H9 (cell line): ENCODE measurements at regions not wholly inside any gene's neighbourhood (a gene's known extent, or its start where the extent isn't known, plus 50 kb on each side); places are given as distances from the start of the nearest gene placed in this dataset.
"Not testable (repeated sequence)": the region's sequence is repeated elsewhere in the genome, so short reads cannot be mapped to it uniquely, and the experiment has no call there.

ENCODE experiments used
- DNase-seq: peaks from one replicate; pipeline ENCODE4 v3.0.0-alpha.2; 2017
- H2AFZ ChIP-seq: one replicate; pipeline ENCODE4 v1.6.1; 2013; ENCODE audit warnings: mild to moderate bottlenecking, low read length, control low read depth, moderate library complexity
- H2AK5ac ChIP-seq: 2 replicates; pipeline ENCODE4 v1.6.1; 2013; ENCODE audit warnings: low read length, control low read depth, mixed read lengths; ENCODE audit not compliant: insufficient read length
- H2BK120ac ChIP-seq: one replicate; pipeline ENCODE4 v1.6.1; 2013; ENCODE audit warnings: low read depth, mild to moderate bottlenecking, low read length, control low read depth, inconsistent platforms; ENCODE audit not compliant: poor library complexity, severe bottlenecking
- H2BK12ac ChIP-seq: 2 replicates; pipeline ENCODE4 v1.6.1; 2013; ENCODE audit warnings: low read length, control low read depth, mixed read lengths, low read depth; ENCODE audit not compliant: insufficient read length
- H2BK15ac ChIP-seq: 2 replicates; pipeline ENCODE4 v1.6.1; 2013; ENCODE audit warnings: low read depth, low read length, control low read depth
- H2BK20ac ChIP-seq: one replicate; pipeline ENCODE4 v1.6.1; 2013; ENCODE audit warnings: low read depth, mild to moderate bottlenecking, low read length, control low read depth, inconsistent platforms; ENCODE audit not compliant: poor library complexity, severe bottlenecking
- H2BK5ac ChIP-seq: 2 replicates; pipeline ENCODE4 v1.6.1; 2013; ENCODE audit warnings: low read length, control low read depth, mixed read lengths; ENCODE audit not compliant: insufficient read length
- H3K14ac ChIP-seq: 2 replicates; pipeline ENCODE4 v1.6.1; 2013; ENCODE audit warnings: low read length, control low read depth; ENCODE audit not compliant: insufficient read depth
- H3K18ac ChIP-seq: 2 replicates; pipeline ENCODE4 v1.6.1; 2013; ENCODE audit warnings: low read depth, mild to moderate bottlenecking, mixed read lengths, low read length, control low read depth; ENCODE audit not compliant: insufficient read length
- H3K23ac ChIP-seq: 2 replicates; pipeline ENCODE4 v1.6.1; 2013; ENCODE audit warnings: low read length, control low read depth, mixed read lengths, low read depth; ENCODE audit not compliant: insufficient read length
- H3K23me2 ChIP-seq: 2 replicates; pipeline ENCODE4 v1.6.1; 2013; ENCODE audit warnings: low read depth, mild to moderate bottlenecking, mixed read lengths, low read length, control low read depth; ENCODE audit not compliant: insufficient read length, poor library complexity, severe bottlenecking
- H3K27ac ChIP-seq: 2 replicates; pipeline ENCODE4 v1.5.1; 2013; ENCODE audit warnings: low read length, control low read depth, mixed read lengths, low read depth; ENCODE audit not compliant: insufficient read length
- H3K27me3 ChIP-seq: 2 replicates; pipeline ENCODE4 v1.6.1; 2013; ENCODE audit warnings: low read length, control low read depth, inconsistent platforms; ENCODE audit not compliant: insufficient read depth
- H3K4ac ChIP-seq: 2 replicates; pipeline ENCODE4 v1.6.1; 2013; ENCODE audit warnings: low read depth, mild to moderate bottlenecking, control low read depth, inconsistent platforms, low read length, moderate library complexity
- H3K4me1 ChIP-seq: 2 replicates; pipeline ENCODE4 v1.6.1; 2013; ENCODE audit warnings: low read length, control low read depth, inconsistent platforms; ENCODE audit not compliant: insufficient read depth
- H3K4me2 ChIP-seq: 2 replicates; pipeline ENCODE4 v1.6.1; 2013; ENCODE audit warnings: low read length, control low read depth, mixed read lengths; ENCODE audit not compliant: insufficient read length, insufficient read depth
- H3K56ac ChIP-seq: 2 replicates; pipeline ENCODE4 v1.6.1; 2013; ENCODE audit warnings: low read depth, mild to moderate bottlenecking, mixed read lengths, low read length, control low read depth; ENCODE audit not compliant: insufficient read length
- H3K79me1 ChIP-seq: 2 replicates; pipeline ENCODE4 v1.6.1; 2013; ENCODE audit warnings: low read depth, mild to moderate bottlenecking, moderate library complexity, low read length, control low read depth, inconsistent platforms; ENCODE audit not compliant: insufficient read depth, poor library complexity, severe bottlenecking
- H3K79me2 ChIP-seq: 2 replicates; pipeline ENCODE4 v1.6.1; 2013; ENCODE audit warnings: low read length, control low read depth, inconsistent platforms; ENCODE audit not compliant: insufficient read depth
- H3K9ac ChIP-seq: 2 replicates; pipeline ENCODE4 v1.6.1; 2013; ENCODE audit warnings: low read length, control low read depth, mixed read lengths; ENCODE audit not compliant: insufficient read length; ENCODE audit errors: extremely low read depth
- H3K9me3 ChIP-seq: one replicate; pipeline ENCODE4 v1.6.1; 2013; ENCODE audit warnings: low read depth, low read length, inconsistent platforms; ENCODE audit not compliant: control insufficient read depth
- H3T11ph ChIP-seq: one replicate; pipeline ENCODE4 v1.6.1; 2013; ENCODE audit warnings: mild to moderate bottlenecking, low read length, control low read depth, inconsistent platforms
- H4K20me1 ChIP-seq: one replicate; pipeline ENCODE4 v1.6.1; 2013; ENCODE audit not compliant: control insufficient read depth, insufficient read length, insufficient read depth
- H4K5ac ChIP-seq: 2 replicates; pipeline ENCODE4 v1.6.1; 2013; ENCODE audit warnings: low read depth, mild to moderate bottlenecking, mixed read lengths, low read length, control low read depth; ENCODE audit not compliant: insufficient read length
- H4K8ac ChIP-seq: replicated peaks from 2 replicates; pipeline ENCODE4 v1.6.1; 2013; ENCODE audit warnings: low read length, control low read depth, mixed read lengths, low read depth; ENCODE audit not compliant: insufficient read length
- H4K91ac ChIP-seq: 2 replicates; pipeline ENCODE4 v1.6.1; 2013; ENCODE audit warnings: low read depth, mild to moderate bottlenecking, moderate library complexity, mixed read lengths, low read length, control low read depth; ENCODE audit not compliant: insufficient read length
- H3K27ac Mint-ChIP-seq, 3 experiments: 2 replicates in 2 of 3; 3 replicates in 1 of 3; pipeline ENCODE4 v1.8.0; 2020 to 2021; ENCODE audit warnings: mixed read lengths in 3 of 3, mild to moderate bottlenecking in 1 of 3, moderate library complexity in 1 of 3
- H3K27me3 Mint-ChIP-seq: 2 replicates; pipeline ENCODE4 v1.8.0; 2021; ENCODE audit warnings: low read depth, mild to moderate bottlenecking, moderate library complexity, mixed read lengths
- H3K36me3 Mint-ChIP-seq, 3 experiments: 2 replicates in 2 of 3; 3 replicates in 1 of 3; pipeline ENCODE4 v1.8.0; 2020 to 2021; ENCODE audit warnings: low read depth in 3 of 3, mixed read lengths in 3 of 3; ENCODE audit not compliant: insufficient read depth in 1 of 3
- H3K4me1 Mint-ChIP-seq, 2 experiments: 2 replicates each; pipeline ENCODE4 v1.8.0; 2020; ENCODE audit warnings: mixed read lengths in 2 of 2
- H3K4me3 Mint-ChIP-seq, 2 experiments: 2 replicates in 1 of 2; 3 replicates in 1 of 2; pipeline ENCODE4 v1.8.0; 2020 to 2021; ENCODE audit warnings: mild to moderate bottlenecking in 2 of 2, mixed read lengths in 2 of 2, moderate library complexity in 1 of 2
- H3K9me3 Mint-ChIP-seq, 2 experiments: 2 replicates in 1 of 2; 3 replicates in 1 of 2; pipeline ENCODE4 v1.8.0; 2020; ENCODE audit warnings: mild to moderate bottlenecking in 2 of 2, mixed read lengths in 2 of 2, moderate library complexity in 1 of 2
- WGBS: extraction: QIAGEN DNeasy Blood & Tissue Kit; methylation state at CpG from one replicate; pipeline ENCODE4 v1.1.7; 2013; ENCODE audit warnings: missing lambda C conversion rate, low lambda C conversion rate, mixed read lengths; ENCODE audit not compliant: insufficient read length; ENCODE audit errors: extremely low coverage; 5-methylcytosine and 5-hydroxymethylcytosine counted together

GRCh38 chr7:29751012-29751411 lies 55.3 kb upstream of the WIPF3 start:
- WGBS = no CpG with 5 or more reads among the region's 4 CpGs
- H3K27me3 ChIP-seq, H3K56ac ChIP-seq, H3K23ac ChIP-seq, H3K18ac ChIP-seq, H3K9me3 ChIP-seq, H2BK20ac ChIP-seq, H3T11ph ChIP-seq, H3K9ac ChIP-seq, H3K27ac Mint-ChIP-seq, H2AK5ac ChIP-seq, H3K27me3 Mint-ChIP-seq, H3K4ac ChIP-seq, H3K9me3 Mint-ChIP-seq, H4K91ac ChIP-seq, H2BK120ac ChIP-seq, H3K23me2 ChIP-seq, H2AFZ ChIP-seq, H4K5ac ChIP-seq, DNase-seq, H3K4me1 Mint-ChIP-seq, H3K4me1 ChIP-seq, H4K20me1 ChIP-seq, H3K36me3 Mint-ChIP-seq, H3K79me1 ChIP-seq, H2BK5ac ChIP-seq, H3K79me2 ChIP-seq, H2BK12ac ChIP-seq, H3K4me2 ChIP-seq, H3K27ac ChIP-seq, H2BK15ac ChIP-seq, H3K14ac ChIP-seq, H4K8ac ChIP-seq, H3K4me3 Mint-ChIP-seq: not testable (repeated sequence)
